Limb (tissue), 2 donors: ENCODE measurements at regions not wholly inside any gene's neighbourhood (a gene's known extent, or its start where the extent isn't known, plus 50 kb on each side); places are given as distances from the start of the nearest gene placed in this dataset.
"Not testable (repeated sequence)": the region's sequence is repeated elsewhere in the genome, so short reads cannot be mapped to it uniquely, and the experiment has no call there.

Source experiments
- DNase-seq, 2 donors: peaks; one replicate each; pipeline ENCODE4 v3.0.0-alpha.2; 2016; ENCODE audit errors: extremely low spot score in 2 of 2

- no peak for DNase-seq
Observed at GRCh38 chr6:63440594-63440993, 120.8 kb upstream of the LGSN start.

GRCh38 chr6:63441266-63441956 lies 121.6 kb upstream of the LGSN start:
- no peak for DNase-seq

GRCh38 chr6:63442870-63443269 lies 123.1 kb upstream of the LGSN start:
- DNase-seq, result no peak

- DNase-seq, result no peak
Observed at GRCh38 chr6:63444768-63445167, 125.0 kb upstream of the LGSN start.

- no peak for DNase-seq
Observed at GRCh38 chr6:63446405-63446804, 125.9 kb upstream of the LOC128125822 start.

- peak in 1 of 2 donors; percentile 14 for DNase-seq
Observed at GRCh38 chr6:63447134-63447533, 125.1 kb upstream of the LOC128125822 start.

GRCh38 chr6:63448229-63448628 lies 124.1 kb upstream of the LOC128125822 start:
- DNase-seq, result no peak

- DNase-seq, result no peak
Observed at GRCh38 chr6:63449714-63450113, 122.6 kb upstream of the LOC128125822 start.

- no peak for DNase-seq
Observed at GRCh38 chr6:63451238-63451637, 121.0 kb upstream of the LOC128125822 start.

GRCh38 chr6:63452125-63452524 lies 120.2 kb upstream of the LOC128125822 start:
- DNase-seq, result no peak

- DNase-seq, result no peak
Observed at GRCh38 chr6:63456734-63457133, 115.5 kb upstream of the LOC128125822 start.

- no peak for DNase-seq
Observed at GRCh38 chr6:63458480-63459115, 113.7 kb upstream of the LOC128125822 start.

- DNase-seq, result no peak
Observed at GRCh38 chr6:63459814-63460213, 112.5 kb upstream of the LOC128125822 start.

GRCh38 chr6:63460971-63461370 lies 111.3 kb upstream of the LOC128125822 start:
- no peak for DNase-seq

- no peak for DNase-seq
Observed at GRCh38 chr6:63464060-63464459, 108.2 kb upstream of the LOC128125822 start.

GRCh38 chr6:63465750-63466149 lies 106.5 kb upstream of the LOC128125822 start:
- no peak for DNase-seq

GRCh38 chr6:63466242-63466733 lies 106.0 kb upstream of the LOC128125822 start:
- DNase-seq, result no peak

GRCh38 chr6:63467247-63467954 lies 104.9 kb upstream of the LOC128125822 start:
- DNase-seq, result no peak

GRCh38 chr6:63471145-63471544 lies 101.1 kb upstream of the LOC128125822 start:
- not testable (repeated sequence) for DNase-seq

GRCh38 chr6:63471654-63472053 lies 100.6 kb upstream of the LOC128125822 start:
- no peak for DNase-seq

GRCh38 chr6:63475707-63476106 lies 96.6 kb upstream of the LOC128125822 start:
- no peak for DNase-seq

GRCh38 chr6:63476302-63476701 lies 96.0 kb upstream of the LOC128125822 start:
- DNase-seq, result no peak
